ENCODE measurements at regions not wholly inside any gene's neighbourhood (a gene's known extent, or its start where the extent isn't known, plus 50 kb on each side); places are given as distances from the start of the nearest gene placed in this dataset.

DNA sequence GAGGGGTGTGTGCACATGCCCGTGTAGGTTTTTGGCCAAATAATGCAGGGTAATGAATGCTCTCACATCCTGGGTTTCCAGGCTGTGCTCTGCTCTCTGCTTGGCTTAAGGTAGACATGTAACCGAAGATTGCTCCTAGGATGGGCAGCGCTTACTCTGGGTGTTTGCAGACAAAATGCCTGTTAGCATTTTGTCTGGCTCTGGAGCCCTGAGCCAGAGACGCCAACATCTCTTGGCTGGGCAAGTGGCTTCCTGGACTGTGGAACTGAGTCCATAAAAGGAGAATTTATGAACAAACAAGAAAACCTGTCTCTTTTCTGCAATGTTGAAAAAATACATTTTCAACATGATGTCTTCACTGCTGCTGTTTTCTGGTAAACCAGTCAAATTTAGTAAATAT is 96.0 kb upstream of the TSPAN2 start:
- TF ChIP-seq, protein P1, sequence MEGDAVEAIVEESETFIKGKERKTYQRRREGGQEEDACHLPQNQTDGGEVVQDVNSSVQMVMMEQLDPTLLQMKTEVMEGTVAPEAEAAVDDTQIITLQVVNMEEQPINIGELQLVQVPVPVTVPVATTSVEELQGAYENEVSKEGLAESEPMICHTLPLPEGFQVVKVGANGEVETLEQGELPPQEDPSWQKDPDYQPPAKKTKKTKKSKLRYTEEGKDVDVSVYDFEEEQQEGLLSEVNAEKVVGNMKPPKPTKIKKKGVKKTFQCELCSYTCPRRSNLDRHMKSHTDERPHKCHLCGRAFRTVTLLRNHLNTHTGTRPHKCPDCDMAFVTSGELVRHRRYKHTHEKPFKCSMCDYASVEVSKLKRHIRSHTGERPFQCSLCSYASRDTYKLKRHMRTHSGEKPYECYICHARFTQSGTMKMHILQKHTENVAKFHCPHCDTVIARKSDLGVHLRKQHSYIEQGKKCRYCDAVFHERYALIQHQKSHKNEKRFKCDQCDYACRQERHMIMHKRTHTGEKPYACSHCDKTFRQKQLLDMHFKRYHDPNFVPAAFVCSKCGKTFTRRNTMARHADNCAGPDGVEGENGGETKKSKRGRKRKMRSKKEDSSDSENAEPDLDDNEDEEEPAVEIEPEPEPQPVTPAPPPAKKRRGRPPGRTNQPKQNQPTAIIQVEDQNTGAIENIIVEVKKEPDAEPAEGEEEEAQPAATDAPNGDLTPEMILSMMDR (conservative IDR thresholded peaks at IDR 0.05), result no peak
- TF ChIP-seq ZFX (IDR thresholded peaks at IDR 0.05), result no peak
- no peak overlapping the region for H3K27ac ChIP-seq

DNA sequence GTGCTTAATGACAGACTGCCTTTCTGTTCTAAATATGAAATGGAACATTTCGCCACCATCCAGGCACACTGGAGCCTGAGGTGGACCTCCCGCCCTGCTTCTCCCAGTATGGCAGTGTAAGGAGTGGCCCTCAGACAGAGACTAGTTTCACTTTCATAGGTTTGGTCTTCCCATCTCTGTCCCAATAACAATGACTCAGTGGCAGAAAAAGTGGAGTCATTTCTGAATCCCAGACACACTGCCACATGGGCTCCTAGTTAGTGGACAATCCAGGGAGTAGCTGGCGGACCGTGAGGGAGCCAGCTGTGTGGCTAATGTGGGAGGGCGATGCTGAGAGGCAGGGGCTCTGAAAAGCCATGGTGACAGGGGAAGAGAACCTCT is 95.6 kb upstream of the TSPAN2 start:
- H3K27ac ChIP-seq, result no peak overlapping the region

DNA sequence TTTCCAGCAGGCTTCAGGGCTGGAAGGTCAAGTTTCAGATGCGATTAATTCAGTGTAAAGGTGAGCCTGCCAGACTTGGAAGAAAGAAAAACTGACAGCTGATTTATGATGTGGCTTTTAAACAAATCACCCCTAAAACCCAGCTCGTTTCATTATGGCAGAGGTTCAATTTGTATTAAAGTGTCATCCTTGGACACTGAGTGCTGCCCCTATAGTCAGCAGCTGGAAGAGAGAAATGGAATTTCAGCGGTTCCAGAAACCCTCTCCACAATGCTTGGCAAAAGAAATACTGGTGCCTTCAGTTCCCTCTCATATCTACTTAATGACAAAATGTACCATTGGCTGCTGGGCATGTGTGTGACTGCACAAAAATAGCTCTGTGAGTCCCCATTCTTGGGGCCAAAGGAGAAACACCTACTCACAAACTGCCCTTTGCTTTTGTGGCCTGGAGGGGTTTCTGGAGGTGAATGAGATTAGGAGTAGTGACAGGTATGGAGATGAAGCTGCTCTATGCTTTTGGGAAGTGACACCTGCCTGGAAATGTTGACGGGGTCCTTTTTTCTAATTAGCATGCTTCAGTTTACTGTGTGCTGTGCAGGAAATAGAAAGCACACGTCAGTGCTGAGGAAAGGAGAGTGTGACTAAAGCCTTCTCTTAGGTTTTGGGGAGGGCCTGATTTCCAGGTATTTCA is 95.1 kb upstream of the TSPAN2 start:
- H3K27ac ChIP-seq, result no peak overlapping the region

More for the DNA sequence above, 95.6 kb upstream of the TSPAN2 start:
- TF ChIP-seq, protein P1 (conservative IDR thresholded peaks at IDR 0.05), result no peak
- no peak for TF ChIP-seq ZFX (IDR thresholded peaks at IDR 0.05)

DNA sequence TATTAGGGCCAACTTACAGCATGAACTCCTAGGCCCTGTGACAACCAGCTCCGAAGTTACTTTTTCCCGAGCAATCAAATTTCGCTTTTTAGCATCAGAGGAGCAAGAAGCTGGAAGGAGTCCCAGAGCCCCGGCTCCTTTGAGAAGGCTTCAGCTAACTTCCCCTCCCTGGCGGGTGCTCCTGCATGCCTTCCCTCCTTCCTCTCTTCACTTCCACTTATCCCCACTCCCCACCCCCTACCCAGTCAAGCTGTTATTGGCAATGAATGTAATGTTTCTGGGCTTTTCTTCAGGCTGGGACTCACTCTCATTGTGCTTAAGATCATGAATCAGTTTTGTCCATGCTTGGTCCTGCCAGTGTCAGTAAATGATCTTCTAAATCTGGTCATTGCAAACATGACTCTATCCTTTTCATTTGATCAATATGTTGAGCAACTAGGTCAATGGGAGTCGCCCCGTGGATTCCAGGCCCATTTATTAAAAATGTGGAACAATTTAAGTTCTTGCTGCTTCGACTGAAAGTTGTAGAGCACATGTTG is 94.5 kb upstream of the TSPAN2 start:
- no peak overlapping the region for H3K27ac ChIP-seq
- TF ChIP-seq, protein P1 (conservative IDR thresholded peaks at IDR 0.05), result no peak
- TF ChIP-seq ZFX (IDR thresholded peaks at IDR 0.05), result no peak

More for the DNA sequence above, 95.1 kb upstream of the TSPAN2 start:
- TF ChIP-seq, protein P1 (conservative IDR thresholded peaks at IDR 0.05), result no peak
- TF ChIP-seq ZFX (IDR thresholded peaks at IDR 0.05), result no peak

DNA sequence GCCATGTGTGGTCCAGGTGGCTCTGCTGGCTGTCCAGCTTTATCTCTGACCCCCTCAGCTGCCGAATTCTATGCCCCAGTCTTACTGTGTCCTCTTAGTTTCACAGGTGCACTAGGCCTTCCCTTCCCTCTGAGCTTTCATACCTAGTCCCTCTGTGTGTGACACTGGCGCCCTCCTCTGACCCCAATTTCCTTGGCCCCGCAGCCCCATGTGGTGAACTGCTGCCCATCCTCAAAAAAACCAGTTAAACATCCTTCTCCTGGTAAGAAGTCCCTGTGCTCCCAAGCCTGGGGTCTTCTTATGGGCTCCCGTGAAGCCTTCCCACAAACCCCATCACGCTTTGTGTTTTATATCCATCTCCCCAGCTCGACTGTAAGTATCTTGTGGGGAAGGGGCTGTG is 93.9 kb upstream of the TSPAN2 start:
- H3K27ac ChIP-seq, result no peak overlapping the region
- no peak for TF ChIP-seq ZFX (IDR thresholded peaks at IDR 0.05)
- TF ChIP-seq, protein P1 (conservative IDR thresholded peaks at IDR 0.05), result 0 out of 2 replicates have a peak, but pooled peaks have one; percentile 4

DNA sequence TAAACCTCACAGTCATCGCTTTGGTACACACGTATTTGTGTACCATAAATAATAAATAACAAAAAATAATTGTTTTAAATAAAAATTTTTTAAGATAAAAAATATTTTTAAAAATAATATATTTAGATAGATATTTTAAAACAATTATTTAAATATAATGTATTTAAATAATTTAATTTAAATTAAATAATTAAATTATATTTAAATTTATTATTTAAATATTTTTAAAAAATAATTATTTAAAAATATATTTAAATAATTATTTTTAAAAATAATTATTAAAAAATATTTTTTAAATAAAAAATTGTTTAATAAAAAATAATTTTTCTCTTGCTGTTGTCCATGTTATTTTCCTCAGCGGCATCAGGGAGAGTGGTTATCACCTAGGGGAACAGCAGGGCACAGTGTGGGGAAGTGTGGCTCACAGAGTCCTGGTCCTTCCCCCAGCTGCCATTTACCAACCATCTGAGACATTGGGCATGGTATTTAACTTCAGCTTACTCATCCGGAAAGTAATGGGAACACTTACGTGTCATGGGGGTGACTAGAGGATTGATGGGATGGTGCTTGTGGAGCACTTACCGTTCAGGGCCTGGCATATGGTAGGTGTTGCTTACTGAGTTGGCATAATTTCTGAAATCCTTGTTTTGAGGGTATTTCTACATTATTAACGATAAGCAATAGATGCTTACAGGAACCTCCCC is 92.9 kb upstream of the TSPAN2 start:
- no peak overlapping the region for H3K27ac ChIP-seq
- no peak for TF ChIP-seq ZFX (IDR thresholded peaks at IDR 0.05)
- TF ChIP-seq, protein P1 (conservative IDR thresholded peaks at IDR 0.05), result no peak

DNA sequence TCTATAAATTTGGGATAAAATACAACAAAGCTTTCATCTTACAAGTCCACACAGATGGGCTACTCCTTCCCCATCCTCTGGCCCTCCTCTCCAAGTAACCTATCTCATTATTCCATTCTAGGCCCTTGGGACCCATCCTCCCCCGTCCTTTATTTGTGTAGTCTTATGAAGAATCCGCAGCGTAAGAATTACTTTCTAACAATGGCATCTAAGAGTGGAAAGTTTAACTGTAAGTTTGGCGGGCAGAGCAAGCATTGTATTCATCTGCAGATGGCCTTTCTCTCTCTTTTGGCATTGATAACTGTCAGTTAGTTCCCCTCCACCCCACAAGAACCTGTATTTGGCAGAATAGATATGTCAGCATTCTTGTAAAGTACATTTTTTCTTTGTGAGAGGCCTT is 91.9 kb upstream of the TSPAN2 start:
- TF ChIP-seq, protein P1 (conservative IDR thresholded peaks at IDR 0.05), result no peak
- TF ChIP-seq ZFX (IDR thresholded peaks at IDR 0.05), result no peak
- no peak overlapping the region for H3K27ac ChIP-seq

All from C4-2B (cell line).